Mesenchymal stem cell (in vitro differentiated cells and primary cell): ENCODE measurements at regions not wholly inside any gene's neighbourhood (a gene's known extent, or its start where the extent isn't known, plus 50 kb on each side); places are given as distances from the start of the nearest gene placed in this dataset.

Experiments used
- DNase-seq: peaks from one replicate; pipeline ENCODE4 v3.0.0-alpha.2; 2013
- H2AFZ ChIP-seq: one replicate; pipeline ENCODE4 v1.6.1; 2013; ENCODE audit warnings: low read depth, mild to moderate bottlenecking, control low read depth, inconsistent platforms, low read length, moderate library complexity
- H2AK5ac ChIP-seq: 2 replicates; pipeline ENCODE4 v1.6.1; 2013; ENCODE audit warnings: low read length, moderate library complexity, mild to moderate bottlenecking, inconsistent platforms; ENCODE audit not compliant: severe bottlenecking
- H2BK120ac ChIP-seq: one replicate; pipeline ENCODE4 v1.6.1; 2013; ENCODE audit warnings: low read depth, mild to moderate bottlenecking, inconsistent platforms, low read length, moderate library complexity
- H2BK12ac ChIP-seq, 2 experiments: one replicate each; pipeline ENCODE4 v1.6.1; 2013; ENCODE audit warnings: inconsistent platforms in 2 of 2, low read length in 2 of 2, mild to moderate bottlenecking in 2 of 2, moderate library complexity in 2 of 2, control low read depth in 1 of 2
- H2BK15ac ChIP-seq: one replicate; pipeline ENCODE4 v1.6.1; 2013; ENCODE audit warnings: mild to moderate bottlenecking, low read depth, inconsistent platforms; ENCODE audit not compliant: poor library complexity, severe bottlenecking
- H2BK5ac ChIP-seq: 2 replicates; pipeline ENCODE4 v1.6.1; 2013; ENCODE audit warnings: low read depth, mild to moderate bottlenecking, low read length, control low read depth, inconsistent platforms; ENCODE audit not compliant: poor library complexity, severe bottlenecking
- H3K14ac ChIP-seq, 2 experiments: one replicate each; pipeline ENCODE4 v1.6.1; 2013; ENCODE audit warnings: inconsistent platforms in 2 of 2, low read length in 2 of 2, control low read depth in 1 of 2, mild to moderate bottlenecking in 1 of 2, moderate library complexity in 1 of 2
- H3K18ac ChIP-seq, 2 experiments: one replicate each; pipeline ENCODE4 v1.6.1; 2013; ENCODE audit warnings: inconsistent platforms in 2 of 2, low read length in 2 of 2, control low read depth in 1 of 2, low read depth in 1 of 2, mild to moderate bottlenecking in 1 of 2
- H3K23ac ChIP-seq, 2 experiments: one replicate each; pipeline ENCODE4 v1.6.1; 2013; ENCODE audit warnings: inconsistent platforms in 2 of 2, low read length in 2 of 2, mild to moderate bottlenecking in 2 of 2, moderate library complexity in 2 of 2, control low read depth in 1 of 2
- H3K27ac ChIP-seq: 2 replicates; pipeline ENCODE4 v1.5.1; 2013; ENCODE audit warnings: mild to moderate bottlenecking, moderate library complexity, low read length, control low read depth, inconsistent platforms; ENCODE audit not compliant: poor library complexity, severe bottlenecking
- H3K27me3 ChIP-seq, 2 experiments: 2 replicates each; pipeline versions ENCODE4 v1.6.1 to v1.7.0; 2013; ENCODE audit warnings: low read length in 2 of 2, mild to moderate bottlenecking in 2 of 2, moderate library complexity in 2 of 2, control low read depth in 1 of 2, inconsistent platforms in 1 of 2; ENCODE audit not compliant: control insufficient read depth in 1 of 2, insufficient read depth in 1 of 2
- H3K36me3 ChIP-seq, 2 experiments: 2 replicates each; pipeline versions ENCODE4 v1.6.1 to v1.7.0; 2013; ENCODE audit warnings: low read length in 2 of 2, control low read depth in 1 of 2, inconsistent platforms in 1 of 2, low read depth in 1 of 2, mild to moderate bottlenecking in 1 of 2; ENCODE audit not compliant: insufficient read depth in 2 of 2, control insufficient read depth in 1 of 2
- H3K4ac ChIP-seq, 2 experiments: one replicate each; pipeline ENCODE4 v1.6.1; 2013; ENCODE audit warnings: inconsistent platforms in 2 of 2, low read length in 2 of 2, mild to moderate bottlenecking in 2 of 2, moderate library complexity in 2 of 2, control low read depth in 1 of 2, low read depth in 1 of 2
- H3K4me1 ChIP-seq: 2 replicates; pipeline ENCODE4 v1.6.1; 2013; ENCODE audit warnings: low read depth, low read length, control low read depth; ENCODE audit not compliant: control insufficient read depth, insufficient read depth
- H3K4me2 ChIP-seq: 2 replicates; pipeline ENCODE4 v1.6.1; 2013; ENCODE audit warnings: low read length, mild to moderate bottlenecking, inconsistent platforms; ENCODE audit not compliant: poor library complexity, severe bottlenecking
- H3K4me3 ChIP-seq, 2 experiments: 2 replicates each; pipeline versions ENCODE4 v1.5.1 to v1.7.0; 2013; ENCODE audit warnings: low read length in 2 of 2, mild to moderate bottlenecking in 2 of 2, control low read depth in 1 of 2, low read depth in 1 of 2; ENCODE audit not compliant: insufficient read depth in 1 of 2
- H3K79me1 ChIP-seq: replicated peaks from 2 replicates; pipeline ENCODE4 v1.6.1; 2013; ENCODE audit warnings: mild to moderate bottlenecking, control low read depth, low read length, inconsistent platforms; ENCODE audit not compliant: poor library complexity, severe bottlenecking
- H3K9ac ChIP-seq: 2 replicates; pipeline ENCODE4 v1.7.0; 2013; ENCODE audit warnings: mild to moderate bottlenecking, low read length, moderate library complexity
- H3K9me3 ChIP-seq: 2 replicates; pipeline ENCODE4 v1.7.0; 2013; ENCODE audit warnings: mild to moderate bottlenecking, low read length; ENCODE audit not compliant: control insufficient read depth
- H4K8ac ChIP-seq: one replicate; pipeline ENCODE4 v1.6.1; 2013; ENCODE audit warnings: inconsistent platforms, mild to moderate bottlenecking, low read length, moderate library complexity
- H4K91ac ChIP-seq: one replicate; pipeline ENCODE4 v1.6.1; 2013; ENCODE audit warnings: mild to moderate bottlenecking, low read length, inconsistent platforms
- WGBS: methylation state at CpG from one replicate; pipeline ENCODE4 v1.1.7; 2013; ENCODE audit warnings: mixed read lengths; 5-methylcytosine and 5-hydroxymethylcytosine counted together

- Histone ChIP-seq H3K4me2 (no peak overlapping the region), H3K18ac (no peak overlapping the region), H3K4me1 (peaks cover 3% of the 10 kb centered on the region), H2AK5ac (peak overlapping the region; percentile 35), H2AFZ (no peak overlapping the region), H3K27ac (no peak overlapping the region), H3K9me3 (peaks cover 6% of the 10 kb centered on the region), H3K9ac (no peak overlapping the region), H3K79me1 (no peaks in the 10 kb centered on the region), H3K14ac (no peak overlapping the region), H4K91ac (no peak overlapping the region), H4K8ac (no peak overlapping the region), H3K4ac (no peak overlapping the region), H2BK5ac (no peak overlapping the region), H2BK15ac (no peak overlapping the region), H3K36me3 (no peaks in the 10 kb centered on the region), H3K4me3 (no peak overlapping the region), H3K23ac (peak overlapping the region in 1 of 2 experiments; percentile 42), H3K27me3 (no peaks in the 10 kb centered on the region), H2BK12ac (peak overlapping the region in 1 of 2 experiments; percentile 6), H2BK120ac (no peak overlapping the region)
- 72% methylated on average over 3 of the region's 3 CpGs for WGBS
- DNase-seq = no peak
Observed at GRCh38 chr5:34494111-34494755, 161.9 kb upstream of the RAI14 start.

- Histone ChIP-seq H3K27ac (no peak overlapping the region), H3K27me3 (no peaks in the 10 kb centered on the region), H3K14ac (no peak overlapping the region), H3K4me1 (peaks cover 7% of the 10 kb centered on the region), H3K4ac (no peak overlapping the region), H4K8ac (no peak overlapping the region), H4K91ac (no peak overlapping the region), H3K18ac (no peak overlapping the region), H3K9me3 (peaks cover 6% of the 10 kb centered on the region), H2BK12ac (no peak overlapping the region), H3K4me2 (no peak overlapping the region), H3K36me3 (no peaks in the 10 kb centered on the region), H2AK5ac (no peak overlapping the region), H2BK5ac (no peak overlapping the region), H3K9ac (no peak overlapping the region), H3K79me1 (no peaks in the 10 kb centered on the region), H3K23ac (no peak overlapping the region), H2BK15ac (no peak overlapping the region), H2AFZ (no peak overlapping the region), H3K4me3 (no peak overlapping the region), H2BK120ac (no peak overlapping the region)
- DNase-seq = no peak
- 100% methylated on average over 3 of the region's 4 CpGs for WGBS
Observed at GRCh38 chr5:34495178-34495577, 160.9 kb upstream of the RAI14 start.

- H2BK120ac ChIP-seq = peak overlapping the region; percentile 42
- H3K4ac ChIP-seq = no peak overlapping the region
- no peak overlapping the region for H2BK5ac ChIP-seq
- WGBS = 66% methylated on average over 13 of the region's 13 CpGs
- H3K14ac ChIP-seq = no peak overlapping the region
- no peaks in the 10 kb centered on the region for H3K79me1 ChIP-seq
- peak overlapping the region; percentile 60 for H3K9ac ChIP-seq
- H3K18ac ChIP-seq = peak overlapping the region in 1 of 2 experiments; percentile 4
- peaks cover 6% of the 10 kb centered on the region for H3K4me1 ChIP-seq
- no peak overlapping the region for H3K4me2 ChIP-seq
- no peak for DNase-seq
- H4K8ac ChIP-seq = no peak overlapping the region
- H3K36me3 ChIP-seq = no peaks in the 10 kb centered on the region
- no peak overlapping the region for H2AFZ ChIP-seq
- H2AK5ac ChIP-seq = no peak overlapping the region
- H4K91ac ChIP-seq = no peak overlapping the region
- peak overlapping the region in 1 of 2 experiments; percentile 55 for H3K4me3 ChIP-seq
- H3K9me3 ChIP-seq = peaks cover 6% of the 10 kb centered on the region
- no peak overlapping the region for H2BK15ac ChIP-seq
- no peak overlapping the region for H3K27ac ChIP-seq
- no peaks in the 10 kb centered on the region for H3K27me3 ChIP-seq
- no peak overlapping the region for H3K23ac ChIP-seq
- peak overlapping the region; percentile 3 to 83 for H2BK12ac ChIP-seq
Observed at GRCh38 chr5:34496260-34496691, 159.9 kb upstream of the RAI14 start.

- H2BK120ac ChIP-seq = no peak overlapping the region
- peak overlapping the region in 1 of 2 experiments; percentile 32 for H3K4ac ChIP-seq
- H2BK15ac ChIP-seq = no peak overlapping the region
- H3K27me3 ChIP-seq = no peaks in the 10 kb centered on the region
- H3K18ac ChIP-seq = peak overlapping the region; percentile 4 to 55
- DNase-seq = peak; percentile 69
- no peak overlapping the region for H3K14ac ChIP-seq
- no peak overlapping the region for H3K27ac ChIP-seq
- no peak overlapping the region for H2BK5ac ChIP-seq
- no peaks in the 10 kb centered on the region for H3K36me3 ChIP-seq
- H3K4me3 ChIP-seq = peak overlapping the region in 1 of 2 experiments; percentile 55
- H2AK5ac ChIP-seq = no peak overlapping the region
- peak overlapping the region; percentile 60 for H3K9ac ChIP-seq
- no peaks in the 10 kb centered on the region for H3K79me1 ChIP-seq
- 20% methylated on average over 9 of the region's 10 CpGs for WGBS
- H2BK12ac ChIP-seq = peak overlapping the region; percentile 64 to 83
- H3K4me2 ChIP-seq = no peak overlapping the region
- no peak overlapping the region for H4K91ac ChIP-seq
- peaks cover 8% of the 10 kb centered on the region for H3K4me1 ChIP-seq
- H3K23ac ChIP-seq = no peak overlapping the region
- peaks cover 6% of the 10 kb centered on the region for H3K9me3 ChIP-seq
- no peak overlapping the region for H2AFZ ChIP-seq
- H4K8ac ChIP-seq = no peak overlapping the region
Observed at GRCh38 chr5:34496701-34497469, 159.2 kb upstream of the RAI14 start.
